NCI-H2196 treated with DMSO at 0.1 percent for 48 hours (cell line): ENCODE measurements at regions not wholly inside any gene's neighbourhood (a gene's known extent, or its start where the extent isn't known, plus 50 kb on each side); places are given as distances from the start of the nearest gene placed in this dataset.

Experiments
- DNase-seq: peaks from one replicate; lab custom pipeline; 2025; ENCODE audit not compliant: unreplicated experiment; lab: John Stamatoyannopoulos, UW

DNA sequence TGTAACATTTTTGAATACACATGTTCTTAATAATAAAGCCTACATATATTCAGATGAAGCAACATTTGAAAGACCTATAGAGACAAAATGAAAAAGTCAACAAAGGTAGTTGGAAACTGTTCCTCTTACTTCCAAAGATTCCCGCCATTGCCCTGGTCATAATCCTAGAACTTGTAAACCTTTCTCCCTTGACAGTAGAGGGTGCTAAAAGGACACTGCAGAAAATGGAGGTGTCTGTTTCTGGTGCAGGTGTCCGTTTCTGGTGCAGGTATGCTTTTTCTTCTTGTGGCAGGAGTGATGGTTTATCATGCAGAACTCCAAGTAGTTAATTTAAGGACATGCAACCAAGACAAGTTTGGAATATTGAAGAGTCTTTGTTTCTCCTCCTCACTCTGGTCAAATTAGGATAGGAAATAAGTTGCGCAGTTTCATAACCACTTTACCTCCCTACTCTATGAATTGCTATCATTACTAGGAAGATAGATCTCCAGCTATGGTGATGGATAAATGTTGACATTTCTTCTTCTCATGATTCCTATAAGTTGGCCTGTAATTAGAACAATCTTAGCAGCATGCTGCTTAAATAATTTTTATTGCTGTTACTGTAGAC, 56.0 kb upstream of the FAM174A start:
- DNase-seq = peak; percentile 18

- no peak for DNase-seq
Observed at GRCh38 chr5:100472091-100472490, 63.1 kb upstream of the FAM174A start.

DNA sequence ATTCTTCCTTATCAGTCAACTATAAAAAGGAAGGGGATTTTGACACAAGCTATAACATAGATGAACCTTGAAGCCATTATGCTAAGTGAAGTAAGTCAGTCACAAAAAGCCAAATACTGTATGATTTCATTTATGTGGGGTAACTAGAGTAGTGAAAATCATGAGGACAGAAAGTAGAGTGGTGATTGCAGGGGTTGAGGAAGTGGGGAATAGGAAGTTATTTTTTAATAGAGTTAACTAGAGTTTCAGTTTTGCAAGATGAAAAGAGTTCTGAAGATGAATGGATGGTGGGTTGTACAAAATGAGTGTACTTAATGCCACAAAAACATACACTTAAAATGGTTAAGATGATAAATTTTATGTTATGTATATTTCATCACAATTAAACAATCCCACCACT, 65.4 kb upstream of the FAM174A start:
- DNase-seq = no peak

- DNase-seq = no peak
Observed at GRCh38 chr5:100464418-100464817, 70.8 kb upstream of the FAM174A start.

DNA sequence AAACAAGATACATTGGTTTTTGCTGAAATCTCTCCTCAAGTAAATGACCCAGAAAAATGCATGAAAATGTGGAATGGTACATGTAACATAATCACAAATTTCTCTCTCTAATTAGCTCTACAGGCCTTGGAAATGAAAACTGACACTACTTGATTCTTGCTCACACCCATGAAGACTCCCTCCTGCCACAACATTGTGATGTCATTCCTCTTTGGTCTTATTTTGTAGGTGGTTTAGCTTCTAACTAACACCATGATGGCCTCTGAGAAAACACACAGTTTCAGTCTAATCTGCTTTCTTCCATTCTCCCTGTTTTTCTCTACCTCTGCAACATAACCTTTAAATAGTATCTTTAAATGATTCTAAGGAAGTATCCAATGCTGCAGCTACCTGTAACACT, 78.6 kb upstream of the FAM174A start:
- peak; percentile 5 for DNase-seq

- no peak for DNase-seq
Observed at GRCh38 chr5:100452126-100452525, 83.0 kb upstream of the FAM174A start.

GRCh38 chr5:100448111-100448528, 87.1 kb upstream of the FAM174A start:
- DNase-seq = no peak

DNA sequence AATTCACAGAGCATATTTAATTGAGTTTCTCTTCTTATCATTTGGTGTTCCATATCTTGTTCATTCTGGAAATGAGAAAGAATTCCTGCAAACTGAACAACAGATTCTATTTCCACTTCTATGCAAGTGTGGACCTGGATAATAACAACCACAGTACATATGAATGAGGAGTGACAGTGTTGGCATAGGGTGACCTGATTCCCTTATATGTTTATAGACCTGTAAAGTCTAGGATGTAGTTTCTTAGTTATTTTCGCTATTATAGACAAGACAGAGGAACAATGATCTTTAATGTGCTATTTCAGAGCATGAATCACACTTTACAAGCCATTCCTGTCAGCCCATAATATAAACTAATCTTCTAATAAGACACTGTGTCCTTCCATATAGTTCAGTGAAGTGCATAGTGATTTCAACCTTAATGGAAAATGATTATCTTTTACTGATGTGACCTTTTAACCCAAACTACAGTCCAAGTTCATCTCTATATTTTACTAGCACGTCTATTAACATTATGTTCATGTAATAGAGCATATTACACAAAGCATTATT, 88.2 kb upstream of the FAM174A start:
- DNase-seq = no peak

GRCh38 chr5:100444961-100445360, 90.2 kb upstream of the FAM174A start:
- DNase-seq = no peak

- DNase-seq = no peak
Observed at GRCh38 chr5:100434815-100435214, 100.4 kb upstream of the FAM174A start.

- DNase-seq = no peak
Observed at GRCh38 chr5:100432741-100433140, 102.4 kb upstream of the FAM174A start.

DNA sequence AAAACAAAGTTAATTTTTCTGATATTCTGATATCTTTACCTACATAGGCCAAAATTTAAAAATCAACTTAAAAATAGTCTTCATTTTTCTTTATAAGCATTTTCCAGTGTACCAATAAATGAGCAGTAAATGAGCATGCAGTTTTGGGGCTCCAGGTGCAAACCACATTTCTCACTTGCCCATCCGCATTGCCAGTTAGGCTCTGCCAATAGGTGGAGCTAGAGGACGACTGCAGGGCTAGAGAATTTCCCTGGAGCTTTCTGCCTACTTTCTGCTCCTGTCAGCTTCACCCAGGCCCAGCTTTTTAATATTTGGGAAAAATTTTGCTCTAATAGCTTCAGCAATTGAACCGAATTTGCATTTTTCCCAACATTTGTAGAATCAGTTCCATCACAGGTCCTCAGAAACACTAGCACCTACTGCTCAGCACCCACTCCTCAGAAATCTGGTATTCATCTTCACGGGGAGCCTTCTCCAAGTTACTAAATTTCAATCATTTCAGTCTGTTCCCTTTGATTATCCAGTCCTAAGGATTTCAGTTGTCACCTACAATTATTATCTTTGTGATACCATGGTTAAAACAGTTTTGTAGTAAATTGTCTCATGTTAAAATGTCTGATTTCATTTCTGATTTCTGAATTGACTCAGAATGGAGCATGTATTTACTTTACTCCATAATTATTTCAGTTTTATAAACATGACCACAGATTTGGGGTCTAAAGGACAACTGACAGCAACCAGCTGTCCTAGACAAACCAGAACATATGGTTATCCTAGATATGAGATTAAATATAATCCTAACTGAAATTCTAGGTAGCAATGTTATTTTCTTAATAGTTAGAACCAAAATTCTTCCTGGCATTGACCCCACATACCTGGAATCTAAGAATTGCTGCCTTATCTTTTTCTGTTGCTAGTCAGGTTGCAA, 104.6 kb upstream of the FAM174A start:
- no peak for DNase-seq

DNA sequence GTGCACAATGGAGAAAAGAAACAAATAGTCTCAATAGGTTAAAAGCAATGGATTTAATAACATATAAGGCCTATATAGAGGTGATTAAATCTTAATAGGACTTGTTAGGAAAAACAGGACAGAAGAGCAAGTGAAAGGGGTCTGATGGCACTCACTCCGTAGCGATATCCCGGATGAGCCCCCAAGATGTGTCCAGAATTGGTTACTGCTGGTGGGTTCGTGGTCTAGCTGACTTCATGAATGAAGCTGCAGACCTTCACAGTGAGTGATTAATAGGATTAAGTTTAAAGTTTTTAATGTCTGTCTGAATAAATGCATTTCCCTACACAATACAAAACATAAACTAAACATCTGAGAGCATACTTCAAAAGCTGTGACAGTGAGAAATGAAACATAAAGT, 110.4 kb upstream of the FAM174A start:
- DNase-seq = no peak

DNA sequence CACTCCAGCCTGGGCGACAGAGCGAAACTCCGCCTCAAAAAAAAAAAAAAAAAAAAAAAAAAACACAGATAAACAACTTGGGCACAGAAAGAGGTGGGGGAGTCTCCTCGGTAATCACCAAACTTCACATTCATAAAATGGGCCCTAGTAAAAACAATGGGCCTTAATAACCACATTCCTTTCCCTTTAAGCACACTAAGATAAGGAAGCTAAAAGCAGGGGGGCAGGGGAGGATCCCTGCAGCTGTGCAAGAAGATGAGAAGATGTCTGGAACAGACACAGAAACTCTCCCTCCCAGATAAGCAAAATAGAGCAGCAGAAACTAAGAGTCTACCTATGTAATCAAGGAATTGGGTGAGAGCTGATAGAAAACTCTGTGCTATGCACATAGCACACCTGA, 111.2 kb upstream of the FAM174A start:
- DNase-seq = no peak

DNA sequence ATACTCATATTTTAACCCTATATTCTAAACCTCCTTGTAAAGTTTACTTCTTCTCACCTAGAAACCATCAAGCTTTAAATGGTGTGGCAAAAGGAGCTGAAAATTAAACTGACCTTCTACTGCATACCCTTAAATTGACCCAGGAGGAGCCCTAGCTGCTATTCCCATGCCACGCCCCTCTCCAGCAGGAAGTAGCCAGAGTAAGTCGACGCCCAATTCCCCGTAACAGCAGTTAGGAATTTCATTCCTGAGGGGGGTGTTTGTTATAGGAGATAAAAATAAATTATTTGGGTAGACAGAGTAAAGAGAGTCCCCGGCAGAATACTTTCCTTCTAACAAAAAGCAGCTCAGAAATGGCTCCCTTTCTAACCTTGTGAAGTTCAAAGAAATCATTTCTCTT, 111.8 kb upstream of the FAM174A start:
- no peak for DNase-seq

DNA sequence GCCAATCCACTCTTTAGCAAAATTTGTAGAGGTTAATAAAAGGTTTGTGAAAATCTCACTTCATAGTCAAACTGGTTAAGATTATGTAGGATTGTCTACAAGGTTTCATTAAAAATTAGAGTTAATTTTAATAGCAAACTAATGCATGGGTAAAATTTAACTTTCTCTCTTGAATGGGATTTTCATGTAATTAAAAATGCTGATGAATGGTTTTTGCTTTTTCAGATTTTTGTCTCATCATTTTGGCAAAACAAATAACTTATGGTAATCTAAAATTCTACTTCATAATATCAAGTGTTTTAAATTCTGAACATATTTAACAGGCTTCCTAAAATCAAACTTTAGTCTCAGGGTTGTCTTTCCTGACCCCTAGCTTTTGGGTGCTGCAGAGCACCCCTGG, 113.8 kb upstream of the FAM174A start:
- no peak for DNase-seq

- DNase-seq = no peak
Observed at GRCh38 chr5:100418231-100418630, 116.9 kb upstream of the FAM174A start.

- no peak for DNase-seq
Observed at GRCh38 chr5:100409660-100410151, 125.5 kb upstream of the FAM174A start.

GRCh38 chr5:100407053-100407452, 128.1 kb upstream of the FAM174A start:
- no peak for DNase-seq

GRCh38 chr5:100406640-100407039, 128.5 kb upstream of the FAM174A start:
- DNase-seq = no peak

- no peak for DNase-seq
Observed at GRCh38 chr5:100402071-100402470, 133.1 kb upstream of the FAM174A start.

GRCh38 chr5:100401149-100401548, 134.0 kb upstream of the FAM174A start:
- DNase-seq = no peak
